HEK293T (cell line): ENCODE measurements at regions not wholly inside any gene's neighbourhood (a gene's known extent, or its start where the extent isn't known, plus 50 kb on each side); places are given as distances from the start of the nearest gene placed in this dataset.

ENCODE experiments used
- ARNT ChIP-seq: fragments of 450-650 bp; IDR thresholded peaks from 2 replicates; pipeline ENCODE4 v1.6.1; 2017; ENCODE audit warnings: mild to moderate bottlenecking
- BHLHE40 ChIP-seq: fragments of 450-650 bp; IDR thresholded peaks from 2 replicates; pipeline ENCODE4 v1.6.1; 2016; ENCODE audit warnings: mild to moderate bottlenecking, moderate library complexity, borderline replicate concordance
- ELF4 ChIP-seq: fragments of 450-650 bp; IDR thresholded peaks from 2 replicates; pipeline ENCODE4 v1.6.1; 2017; ENCODE audit warnings: antibody characterized with exemption
- FOXM1 ChIP-seq: fragments of 450-650 bp; IDR thresholded peaks from 2 replicates; pipeline ENCODE4 v1.6.1; 2017; ENCODE audit warnings: mild to moderate bottlenecking, borderline replicate concordance
- HDGF ChIP-seq: fragments of 450-650 bp; IDR thresholded peaks from 2 replicates; pipeline ENCODE4 v1.6.1; 2017; ENCODE audit warnings: antibody characterized with exemption, borderline replicate concordance
- LEF1 ChIP-seq: fragments of 450-650 bp; IDR thresholded peaks from 2 replicates; pipeline ENCODE4 v1.6.1; 2017; ENCODE audit warnings: mild to moderate bottlenecking, borderline replicate concordance
- PKNOX1 ChIP-seq: fragments of 450-650 bp; IDR thresholded peaks from 2 replicates; pipeline ENCODE4 v1.6.1; 2016
- SP1 ChIP-seq: fragments of 450-650 bp; IDR thresholded peaks from 2 replicates; pipeline ENCODE4 v1.6.1; 2017
- SUZ12 ChIP-seq: fragments of 450-650 bp; IDR thresholded peaks from 2 replicates; pipeline ENCODE4 v1.6.1; 2016; ENCODE audit warnings: mild to moderate bottlenecking
- TARDBP ChIP-seq: fragments of 450-650 bp; IDR thresholded peaks from 2 replicates; pipeline ENCODE4 v1.6.1; 2016
- ZNF384 ChIP-seq: fragments of 450-650 bp; IDR thresholded peaks from 2 replicates; pipeline ENCODE4 v1.6.1; 2016

- TF ChIP-seq SP1 (no peak), ARNT (no peak), FOXM1 (no peak), ZNF384 (no peak), BHLHE40 (no peak), LEF1 (no peak), ELF4 (no peak), HDGF (no peak), SUZ12 (no peak), PKNOX1 (no peak), TARDBP (no peak)
Observed at GRCh38 chr3:151612115-151612514, 121.6 kb upstream of the AADACL2 start.
